ENCODE measurements at regions not wholly inside any gene's neighbourhood (a gene's known extent, or its start where the extent isn't known, plus 50 kb on each side); places are given as distances from the start of the nearest gene placed in this dataset.

- Mint-ChIP-seq H3K36me3 (no peaks in the 10 kb centered on the region), H3K9me3 (no peaks in the 10 kb centered on the region), H3K4me1 (no peaks in the 10 kb centered on the region), H3K4me3 (no peak overlapping the region), H3K27me3 (no peaks in the 10 kb centered on the region), H3K27ac (no peak overlapping the region)
- no peak for ATAC-seq
Observed at GRCh38 chr20:6622041-6622440, 145.4 kb upstream of the BMP2 start.

GRCh38 chr20:6618051-6618450 lies 149.4 kb upstream of the BMP2 start:
- Mint-ChIP-seq H3K9me3 (peaks cover 3% of the 10 kb centered on the region), H3K4me3 (no peak overlapping the region), H3K27me3 (no peaks in the 10 kb centered on the region), H3K36me3 (no peaks in the 10 kb centered on the region), H3K27ac (no peak overlapping the region), H3K4me1 (no peaks in the 10 kb centered on the region)
- no peak for ATAC-seq

GRCh38 chr20:6616421-6616820 lies 151.1 kb upstream of the BMP2 start:
- Mint-ChIP-seq H3K27ac (no peak overlapping the region), H3K27me3 (no peaks in the 10 kb centered on the region), H3K4me1 (no peaks in the 10 kb centered on the region), H3K36me3 (no peaks in the 10 kb centered on the region), H3K4me3 (no peak overlapping the region), H3K9me3 (peaks cover 7% of the 10 kb centered on the region)
- no peak for ATAC-seq

GRCh38 chr20:6614836-6615235 lies 152.7 kb upstream of the BMP2 start:
- Mint-ChIP-seq H3K27me3 (no peaks in the 10 kb centered on the region), H3K9me3 (peaks cover 7% of the 10 kb centered on the region), H3K27ac (no peak overlapping the region), H3K36me3 (no peaks in the 10 kb centered on the region), H3K4me1 (no peaks in the 10 kb centered on the region), H3K4me3 (no peak overlapping the region)
- no peak for ATAC-seq

- Mint-ChIP-seq H3K27ac (no peak overlapping the region), H3K27me3 (no peaks in the 10 kb centered on the region), H3K4me3 (no peak overlapping the region), H3K36me3 (no peaks in the 10 kb centered on the region), H3K9me3 (peaks cover 7% of the 10 kb centered on the region), H3K4me1 (no peaks in the 10 kb centered on the region)
- ATAC-seq = no peak
Observed at GRCh38 chr20:6613280-6613861, 154.1 kb upstream of the BMP2 start.

GRCh38 chr20:6612606-6612923 lies 154.9 kb upstream of the BMP2 start:
- ATAC-seq = no peak
- H3K27ac Mint-ChIP-seq = no peak overlapping the region
- H3K9me3 Mint-ChIP-seq = peaks cover 7% of the 10 kb centered on the region
- H3K4me1 Mint-ChIP-seq = no peaks in the 10 kb centered on the region
- H3K4me3 Mint-ChIP-seq = no peak overlapping the region
- H3K27me3 Mint-ChIP-seq = no peaks in the 10 kb centered on the region
- H3K36me3 Mint-ChIP-seq = no peaks in the 10 kb centered on the region

- no peak for ATAC-seq
- peaks cover 7% of the 10 kb centered on the region for H3K9me3 Mint-ChIP-seq
- no peak overlapping the region for H3K27ac Mint-ChIP-seq
- no peaks in the 10 kb centered on the region for H3K36me3 Mint-ChIP-seq
- no peaks in the 10 kb centered on the region for H3K27me3 Mint-ChIP-seq
- no peaks in the 10 kb centered on the region for H3K4me1 Mint-ChIP-seq
- no peak overlapping the region for H3K4me3 Mint-ChIP-seq
Observed at GRCh38 chr20:6611911-6612605, 155.4 kb upstream of the BMP2 start.

GRCh38 chr20:6606651-6607050 lies 160.8 kb upstream of the BMP2 start:
- Mint-ChIP-seq H3K36me3 (no peaks in the 10 kb centered on the region), H3K27ac (no peak overlapping the region), H3K27me3 (no peaks in the 10 kb centered on the region), H3K4me3 (no peak overlapping the region), H3K9me3 (peaks cover under 1% of the 10 kb centered on the region), H3K4me1 (no peaks in the 10 kb centered on the region)
- ATAC-seq = no peak

- no peak for ATAC-seq
Observed at GRCh38 chr20:6605055-6605935, 162.2 kb upstream of the BMP2 start.

GRCh38 chr20:6604179-6604578 lies 163.3 kb upstream of the BMP2 start:
- Mint-ChIP-seq H3K27me3 (no peaks in the 10 kb centered on the region), H3K36me3 (no peaks in the 10 kb centered on the region), H3K9me3 (no peaks in the 10 kb centered on the region), H3K27ac (no peak overlapping the region), H3K4me1 (no peaks in the 10 kb centered on the region), H3K4me3 (no peak overlapping the region)
- no peak for ATAC-seq

More at GRCh38 chr20:6605055-6605935, 162.2 kb upstream of the BMP2 start:
- Mint-ChIP-seq H3K27ac (no peak overlapping the region), H3K9me3 (no peaks in the 10 kb centered on the region), H3K27me3 (no peaks in the 10 kb centered on the region), H3K4me1 (no peaks in the 10 kb centered on the region), H3K4me3 (no peak overlapping the region), H3K36me3 (no peaks in the 10 kb centered on the region)

GRCh38 chr20:6599876-6600735 lies 167.4 kb upstream of the BMP2 start:
- Mint-ChIP-seq H3K27ac (no peak overlapping the region), H3K9me3 (no peaks in the 10 kb centered on the region), H3K36me3 (no peaks in the 10 kb centered on the region), H3K4me3 (no peak overlapping the region), H3K4me1 (no peaks in the 10 kb centered on the region), H3K27me3 (no peaks in the 10 kb centered on the region)
- ATAC-seq = no peak

- Mint-ChIP-seq H3K9me3 (peaks cover 7% of the 10 kb centered on the region), H3K4me3 (no peak overlapping the region), H3K27ac (no peak overlapping the region), H3K27me3 (no peaks in the 10 kb centered on the region), H3K4me1 (no peaks in the 10 kb centered on the region), H3K36me3 (no peaks in the 10 kb centered on the region)
- ATAC-seq = no peak
Observed at GRCh38 chr20:6595704-6596103, 171.8 kb upstream of the BMP2 start.

- H3K27ac Mint-ChIP-seq = no peak overlapping the region
- H3K27me3 Mint-ChIP-seq = no peaks in the 10 kb centered on the region
- peaks cover 9% of the 10 kb centered on the region for H3K9me3 Mint-ChIP-seq
- no peak for ATAC-seq
- no peaks in the 10 kb centered on the region for H3K36me3 Mint-ChIP-seq
- no peaks in the 10 kb centered on the region for H3K4me1 Mint-ChIP-seq
- no peak overlapping the region for H3K4me3 Mint-ChIP-seq
Observed at GRCh38 chr20:6590891-6591637, 176.4 kb upstream of the BMP2 start.

- Mint-ChIP-seq H3K36me3 (no peaks in the 10 kb centered on the region), H3K27ac (no peak overlapping the region), H3K27me3 (no peaks in the 10 kb centered on the region), H3K4me3 (no peak overlapping the region), H3K4me1 (no peaks in the 10 kb centered on the region), H3K9me3 (peaks cover 4% of the 10 kb centered on the region)
- ATAC-seq = no peak
Observed at GRCh38 chr20:6588296-6588695, 179.2 kb upstream of the BMP2 start.

All from stimulated activated memory B cell treated with anti-CD40 and anti-IgM and Interleukin-4, amounts not matched to agents 10 μg/mL and 1 μg/mL and 100 μg/mL, for 72 hours (primary cell).